Bronchial epithelial cell (primary cell): ENCODE measurements at regions not wholly inside any gene's neighbourhood (a gene's known extent, or its start where the extent isn't known, plus 50 kb on each side); places are given as distances from the start of the nearest gene placed in this dataset.
A peak's percentile ranks its signal among the peaks of the same experiment; 100 is the strongest.

ENCODE experiments used
- DNase-seq: peaks from one replicate; pipeline ENCODE4 v3.0.0-alpha.2; 2010; ENCODE audit warnings: low read depth
- FAIRE-seq: peaks from 2 replicates; lab custom pipeline; 2011; peaks lifted over from hg19 to GRCh38; lab: Jason Lieb, UNC
- H3K27me3 ChIP-seq: 2 replicates; pipeline ENCODE4 v1.5.1; 2011; ENCODE audit warnings: low read length; ENCODE audit not compliant: control insufficient read depth, insufficient read depth
- H3K36me3 ChIP-seq: 2 replicates; pipeline ENCODE4 v1.5.1; 2011; ENCODE audit warnings: low read length; ENCODE audit not compliant: control insufficient read depth, insufficient read depth
- H3K4me3 ChIP-seq: 2 replicates; pipeline ENCODE4 v1.5.1; 2011; ENCODE audit warnings: mild to moderate bottlenecking, low read depth, low read length, control low read depth
- TF ChIP-seq, protein P1 (sequence below): IDR thresholded peaks from 2 replicates; pipeline ENCODE4 v1.5.1; 2011; ENCODE audit warnings: mild to moderate bottlenecking, moderate library complexity, low read length, control low read depth, inconsistent platforms; ENCODE audit not compliant: insufficient read depth, severe bottlenecking

GRCh38 chrX:109312757-109313156 lies 169.1 kb downstream of the GUCY2F start:
- FAIRE-seq (peak; percentile 68), DNase-seq (peak; percentile 23)
- TF ChIP-seq, protein P1, sequence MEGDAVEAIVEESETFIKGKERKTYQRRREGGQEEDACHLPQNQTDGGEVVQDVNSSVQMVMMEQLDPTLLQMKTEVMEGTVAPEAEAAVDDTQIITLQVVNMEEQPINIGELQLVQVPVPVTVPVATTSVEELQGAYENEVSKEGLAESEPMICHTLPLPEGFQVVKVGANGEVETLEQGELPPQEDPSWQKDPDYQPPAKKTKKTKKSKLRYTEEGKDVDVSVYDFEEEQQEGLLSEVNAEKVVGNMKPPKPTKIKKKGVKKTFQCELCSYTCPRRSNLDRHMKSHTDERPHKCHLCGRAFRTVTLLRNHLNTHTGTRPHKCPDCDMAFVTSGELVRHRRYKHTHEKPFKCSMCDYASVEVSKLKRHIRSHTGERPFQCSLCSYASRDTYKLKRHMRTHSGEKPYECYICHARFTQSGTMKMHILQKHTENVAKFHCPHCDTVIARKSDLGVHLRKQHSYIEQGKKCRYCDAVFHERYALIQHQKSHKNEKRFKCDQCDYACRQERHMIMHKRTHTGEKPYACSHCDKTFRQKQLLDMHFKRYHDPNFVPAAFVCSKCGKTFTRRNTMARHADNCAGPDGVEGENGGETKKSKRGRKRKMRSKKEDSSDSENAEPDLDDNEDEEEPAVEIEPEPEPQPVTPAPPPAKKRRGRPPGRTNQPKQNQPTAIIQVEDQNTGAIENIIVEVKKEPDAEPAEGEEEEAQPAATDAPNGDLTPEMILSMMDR = no peak
- Histone ChIP-seq H3K36me3 (no peaks in the 10 kb centered on the region), H3K27me3 (no peaks in the 10 kb centered on the region), H3K4me3 (no peak overlapping the region)

- FAIRE-seq (no peak), DNase-seq (no peak)
- TF ChIP-seq, protein P1 = no peak
- H3K4me3 ChIP-seq = no peak overlapping the region
- no peaks in the 10 kb centered on the region for H3K27me3 ChIP-seq
- no peaks in the 10 kb centered on the region for H3K36me3 ChIP-seq
Observed at GRCh38 chrX:109310031-109310430, 171.9 kb downstream of the GUCY2F start.

GRCh38 chrX:109301177-109301576 lies 180.7 kb downstream of the GUCY2F start:
- Histone ChIP-seq H3K4me3 (no peak overlapping the region), H3K36me3 (no peaks in the 10 kb centered on the region), H3K27me3 (no peaks in the 10 kb centered on the region)
- FAIRE-seq (no peak), DNase-seq (no peak)
- TF ChIP-seq, protein P1 = no peak

- no peaks in the 10 kb centered on the region for H3K27me3 ChIP-seq
- no peaks in the 10 kb centered on the region for H3K36me3 ChIP-seq
- FAIRE-seq (no peak), DNase-seq (no peak)
- no peak overlapping the region for H3K4me3 ChIP-seq
- TF ChIP-seq, protein P1 = no peak
Observed at GRCh38 chrX:109300415-109300814, 181.5 kb downstream of the GUCY2F start.

GRCh38 chrX:109299091-109299490 lies 182.8 kb downstream of the GUCY2F start:
- Histone ChIP-seq H3K4me3 (no peak overlapping the region), H3K27me3 (no peaks in the 10 kb centered on the region), H3K36me3 (no peaks in the 10 kb centered on the region)
- FAIRE-seq (no peak), DNase-seq (no peak)
- TF ChIP-seq, protein P1 = no peak

DNA sequence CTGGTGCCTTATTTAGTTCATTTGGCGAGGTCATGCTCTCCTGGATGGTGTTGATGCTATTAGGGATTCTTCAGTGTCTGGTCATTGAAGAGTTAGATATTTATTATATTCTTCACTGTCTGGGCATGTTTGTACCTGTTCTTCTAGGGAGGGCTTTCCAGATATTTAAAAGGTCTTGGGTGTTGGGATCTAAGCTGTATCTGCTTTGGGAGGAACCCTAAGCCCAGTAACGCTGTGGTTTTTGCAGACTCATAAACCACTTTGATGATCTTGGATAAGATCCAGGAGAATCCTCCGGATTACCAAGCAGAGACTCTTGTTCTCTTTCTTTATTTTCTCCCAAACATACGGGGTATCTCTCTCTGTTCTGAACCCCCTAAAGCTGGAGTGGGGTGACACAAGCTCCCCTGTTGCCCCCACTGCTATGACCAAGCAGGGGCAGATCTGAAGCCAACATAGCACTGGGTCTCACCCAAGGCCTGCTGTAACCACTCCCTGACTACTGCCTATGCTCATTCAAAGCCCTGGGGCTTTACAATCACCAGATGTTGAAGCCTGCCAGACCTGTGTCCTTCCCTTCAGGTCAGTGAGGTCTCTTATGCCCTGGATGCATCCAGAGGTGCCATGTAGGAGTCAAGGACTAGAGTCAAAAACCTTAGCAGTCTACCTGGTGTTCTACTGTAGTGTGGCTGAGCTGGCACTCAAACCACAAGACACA lies 187.6 kb downstream of the GUCY2F start:
- FAIRE-seq = no peak

More for the DNA sequence above, 187.6 kb downstream of the GUCY2F start:
- Histone ChIP-seq H3K36me3 (no peaks in the 10 kb centered on the region), H3K4me3 (no peak overlapping the region), H3K27me3 (no peaks in the 10 kb centered on the region)
- DNase-seq = peak; percentile 69
- TF ChIP-seq, protein P1 = no peak
